D341Med (cell line): ENCODE measurements at regions not wholly inside any gene's neighbourhood (a gene's known extent, or its start where the extent isn't known, plus 50 kb on each side); places are given as distances from the start of the nearest gene placed in this dataset.

Source experiments
- DNase-seq: peaks from one replicate; pipeline ENCODE4 v3.0.0; 2012; ENCODE audit warnings: low spot score

DNA sequence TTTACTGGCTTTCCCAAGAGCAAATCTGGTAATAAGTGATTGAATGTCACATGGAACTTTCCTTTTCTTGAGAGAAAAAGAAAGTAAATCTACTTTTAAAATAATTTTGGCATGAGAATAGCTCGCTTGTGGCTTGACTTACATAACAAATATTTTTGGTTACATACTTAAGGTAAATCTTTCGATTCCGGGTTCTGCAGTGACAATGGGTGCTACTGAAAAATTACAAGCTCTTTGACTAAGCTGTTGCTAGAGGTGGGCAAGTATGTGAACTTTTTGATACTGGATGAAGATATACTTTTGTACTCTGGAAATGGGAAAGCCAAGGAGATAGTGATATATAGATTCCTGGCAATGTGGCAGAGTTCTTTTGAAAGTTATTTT lies 51.9 kb upstream of the OTOL1 start:
- no peak for DNase-seq

DNA sequence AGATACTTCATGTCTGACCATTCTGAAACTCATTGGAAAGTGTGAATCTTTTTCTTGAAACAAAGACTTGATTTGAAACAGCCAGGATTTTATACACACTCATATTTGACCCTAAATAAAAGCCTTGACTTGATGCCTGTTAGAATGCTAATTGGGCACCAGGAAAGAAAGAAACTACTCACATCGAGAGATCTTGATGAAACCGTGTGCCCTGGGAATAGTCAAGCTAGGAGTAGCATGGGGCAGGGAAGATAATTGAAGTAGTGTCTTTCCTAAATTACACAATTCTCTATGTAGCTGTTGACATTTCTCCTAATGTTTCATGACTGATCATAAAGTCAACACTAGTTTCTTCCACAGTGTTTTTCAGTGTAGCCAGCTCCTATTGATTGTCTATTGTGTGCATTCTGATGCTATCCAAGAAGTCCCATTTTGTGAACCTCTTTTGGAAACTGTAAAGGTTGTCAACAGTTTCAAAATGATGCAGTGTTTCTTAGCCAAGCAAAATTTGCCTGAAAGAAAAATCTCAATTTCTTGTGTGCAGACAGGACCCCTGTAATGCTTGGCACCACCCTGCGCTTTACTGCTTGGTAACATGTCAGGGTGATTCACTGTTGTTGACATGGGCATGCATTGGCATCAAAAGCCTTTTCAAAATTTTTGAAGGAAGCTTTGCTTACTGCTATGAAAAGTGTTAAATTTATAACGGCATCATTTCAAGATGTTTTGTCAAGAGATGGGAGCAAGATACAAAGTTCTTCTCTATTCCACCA lies 52.5 kb upstream of the OTOL1 start:
- DNase-seq = no peak

GRCh38 chr3:161430307-161430706 lies 59.0 kb upstream of the SPTSSB start:
- DNase-seq = no peak

GRCh38 chr3:161427347-161427746 lies 56.0 kb upstream of the SPTSSB start:
- DNase-seq = no peak

DNA sequence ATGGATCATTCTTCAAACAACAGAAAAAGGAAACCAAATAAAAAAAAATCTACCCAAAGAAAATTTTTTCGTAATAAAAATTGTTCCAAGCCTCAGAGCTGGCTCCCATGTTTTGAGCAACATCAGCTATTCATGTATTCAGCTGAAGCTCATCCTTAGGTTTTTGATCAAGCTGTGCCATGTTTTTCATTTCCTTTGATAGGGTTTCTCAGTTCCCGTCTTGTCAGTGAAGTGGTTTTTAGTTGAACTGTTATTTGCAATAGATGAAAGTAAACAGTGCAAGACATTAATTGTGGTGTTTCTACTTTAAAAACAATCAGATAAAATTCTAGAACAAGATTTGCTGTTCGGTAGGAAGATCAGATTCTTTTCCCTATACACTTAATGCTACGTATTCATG lies 55.4 kb upstream of the SPTSSB start:
- DNase-seq = no peak

DNA sequence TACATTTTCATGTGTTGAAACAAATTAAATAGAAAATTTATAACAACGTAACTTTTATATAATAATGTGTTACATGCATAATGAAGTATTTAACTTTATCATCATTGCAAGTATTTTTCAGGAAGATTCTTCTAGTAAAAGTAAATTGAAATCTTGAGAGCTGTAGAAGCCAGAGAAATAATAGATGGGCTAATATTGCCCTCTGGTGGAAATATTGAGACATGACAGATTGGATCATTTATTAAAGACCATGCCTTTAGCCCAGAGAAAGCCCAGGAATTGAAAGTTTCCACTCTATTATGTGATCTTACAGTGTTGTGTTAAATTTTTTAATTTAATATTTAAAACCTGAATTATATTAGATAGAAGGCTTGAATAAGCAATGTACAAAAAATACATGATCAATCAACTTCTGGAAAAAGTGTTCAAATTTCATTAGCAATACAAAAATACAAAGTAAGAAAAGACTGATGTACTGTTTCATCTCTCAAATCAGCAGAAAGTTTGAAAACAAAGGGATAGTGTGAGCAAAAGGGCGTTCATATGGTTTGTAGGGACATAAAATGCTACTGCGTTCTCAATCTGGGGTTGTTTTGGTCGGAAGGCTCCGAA lies 52.7 kb upstream of the SPTSSB start:
- DNase-seq = peak; percentile 43

DNA sequence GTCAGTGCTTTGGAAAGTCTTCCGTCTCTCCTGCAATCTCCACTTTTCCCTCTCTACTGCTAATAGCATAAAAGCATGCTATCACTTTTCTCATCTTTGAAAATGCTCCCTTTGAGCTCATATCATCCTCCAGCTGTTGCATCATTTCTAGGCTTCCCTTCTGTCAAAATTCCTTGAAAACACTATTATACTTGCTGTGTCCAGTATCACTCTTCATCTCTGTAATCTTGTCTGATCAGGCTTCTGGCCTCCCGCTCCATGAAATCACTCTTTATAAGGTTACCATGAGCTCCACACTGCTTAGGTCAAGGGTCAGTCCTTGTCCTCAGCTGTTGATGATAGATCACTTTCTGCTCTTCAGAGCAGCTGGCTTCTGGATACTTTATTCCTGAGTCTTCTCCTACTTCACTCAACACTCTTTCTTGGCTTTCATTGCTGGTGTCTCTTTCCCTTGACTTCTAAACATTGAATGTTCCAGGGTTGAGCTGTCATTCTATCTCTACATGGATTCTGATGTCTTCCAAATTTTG lies 50.9 kb upstream of the SPTSSB start:
- no peak for DNase-seq
